HepG2 (cell line): ENCODE measurements at regions not wholly inside any gene's neighbourhood (a gene's known extent, or its start where the extent isn't known, plus 50 kb on each side); places are given as distances from the start of the nearest gene placed in this dataset.

Experiments used
- ARNT ChIP-seq: fragments of 450-650 bp; IDR thresholded peaks from 2 replicates; pipeline ENCODE4 v1.6.1; 2017
- GABPB1 ChIP-seq: IDR thresholded peaks from 2 replicates; pipeline ENCODE4 v1.6.1; 2016; ENCODE audit warnings: mild to moderate bottlenecking, missing genetic modification reagents, moderate library complexity, missing compliant biosample characterization
- HMG20A ChIP-seq: IDR thresholded peaks from 2 replicates; pipeline ENCODE4 v1.6.1; 2016; ENCODE audit warnings: borderline replicate concordance
- JARID2 ChIP-seq: sonication (generic); formaldehyde crosslinking; IDR thresholded peaks from 2 replicates; pipeline ENCODE4 v1.8.1; 2023; ENCODE audit warnings: missing genetic modification reagents, inconsistent platforms; ENCODE audit not compliant: insufficient replicate concordance
- KDM4B ChIP-seq: sonication (generic); formaldehyde crosslinking; IDR thresholded peaks from 2 replicates; pipeline ENCODE4 v1.4.0; 2020; ENCODE audit warnings: missing genetic modification reagents
- MIXL1 ChIP-seq: IDR thresholded peaks from 2 replicates; pipeline ENCODE4 v1.6.1; 2016
- MTA3 ChIP-seq: sonication (generic); formaldehyde crosslinking; IDR thresholded peaks from 2 replicates; pipeline ENCODE4 v1.4.0; 2020; ENCODE audit warnings: missing genetic modification reagents
- RARA ChIP-seq: IDR thresholded peaks from 2 replicates; pipeline ENCODE4 v1.6.1; 2016; ENCODE audit warnings: missing genetic modification reagents, missing compliant biosample characterization
- TP53 ChIP-seq: sonication (generic); formaldehyde crosslinking; conservative IDR thresholded peaks from 2 replicates; pipeline ENCODE4 v1.4.0; 2020; ENCODE audit warnings: missing genetic modification reagents
- ZFP91 ChIP-seq: sonication (generic); formaldehyde crosslinking; IDR thresholded peaks from 2 replicates; pipeline ENCODE4 v1.9.0; 2022; ENCODE audit warnings: missing genetic modification reagents, mild to moderate bottlenecking, borderline replicate concordance
- ZHX1 ChIP-seq: sonication (generic); formaldehyde crosslinking; IDR thresholded peaks from 2 replicates; pipeline ENCODE4 v1.8.1; 2022; ENCODE audit warnings: low read depth, mild to moderate bottlenecking, missing genetic modification reagents
- ZKSCAN8 ChIP-seq: IDR thresholded peaks from 2 replicates; pipeline ENCODE4 v1.6.1; 2016; ENCODE audit warnings: borderline replicate concordance, missing genetic modification reagents, missing compliant biosample characterization
- ZNF160 ChIP-seq: sonication (generic); formaldehyde crosslinking; IDR thresholded peaks from 2 replicates; pipeline ENCODE4 v1.8.0; 2022; ENCODE audit warnings: mild to moderate bottlenecking, inconsistent platforms, missing genetic modification reagents
- ZNF775 ChIP-seq: sonication (generic); formaldehyde crosslinking; IDR thresholded peaks from 2 replicates; pipeline ENCODE4 v1.4.0; 2020; ENCODE audit warnings: missing genetic modification reagents, mild to moderate bottlenecking, moderate library complexity, borderline replicate concordance
- TF ChIP-seq, protein P1 (sequence below): sonication (generic); formaldehyde crosslinking; IDR thresholded peaks from 2 replicates; pipeline ENCODE4 v1.8.0; 2022; ENCODE audit warnings: missing genetic modification reagents, mild to moderate bottlenecking, inconsistent platforms, borderline replicate concordance
- TF ChIP-seq, protein P2 (sequence below): sonication (generic); formaldehyde crosslinking; IDR thresholded peaks from 2 replicates; pipeline ENCODE4 v1.4.0; 2020; ENCODE audit warnings: low read depth, missing genetic modification reagents
- TF ChIP-seq, protein P3 (sequence below): sonication (generic); formaldehyde crosslinking; IDR thresholded peaks from 2 replicates; pipeline ENCODE4 v1.4.0; 2020; ENCODE audit warnings: missing genetic modification reagents, borderline replicate concordance

GRCh38 chr6:81381382-81381916, 371.0 kb downstream of the TENT5A start (continued):
- TF ChIP-seq ZNF775 (CRISPR knock-in tag) (no peak), ZKSCAN8 (CRISPR knock-in tag) (no peak), ARNT (no peak), KDM4B (CRISPR knock-in tag) (no peak), JARID2 (CRISPR knock-in tag) (no peak), ZHX1 (CRISPR knock-in tag) (no peak), TP53 (no peak), MTA3 (CRISPR knock-in tag) (no peak), GABPB1 (CRISPR knock-in tag) (no peak), ZNF160 (CRISPR knock-in tag) (no peak), HMG20A (CRISPR knock-in tag) (peak; percentile 41; the same call in 1 of the 2 replicates), MIXL1 (CRISPR knock-in tag) (peak; percentile 56; the same call in 1 of the 2 replicates), RARA (CRISPR knock-in tag) (peak; percentile 68), ZFP91 (no peak)
- TF ChIP-seq, protein P1, sequence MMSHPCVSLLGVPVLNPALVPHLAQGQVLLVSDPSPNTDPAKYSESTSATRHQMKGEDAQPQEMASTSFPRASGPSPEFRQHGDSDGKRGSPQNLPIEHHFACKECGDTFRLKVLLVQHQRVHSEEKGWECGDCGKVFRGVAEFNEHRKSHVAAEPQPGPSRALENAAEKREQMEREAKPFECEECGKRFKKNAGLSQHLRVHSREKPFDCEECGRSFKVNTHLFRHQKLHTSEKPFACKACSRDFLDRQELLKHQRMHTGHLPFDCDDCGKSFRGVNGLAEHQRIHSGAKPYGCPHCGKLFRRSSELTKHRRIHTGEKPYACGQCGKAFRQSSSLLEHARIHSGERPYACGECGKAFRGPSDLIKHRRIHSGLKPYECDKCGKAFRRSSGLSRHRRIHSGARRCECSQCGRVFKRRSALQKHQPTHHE (CRISPR knock-in tag): no peak
- TF ChIP-seq, protein P2, sequence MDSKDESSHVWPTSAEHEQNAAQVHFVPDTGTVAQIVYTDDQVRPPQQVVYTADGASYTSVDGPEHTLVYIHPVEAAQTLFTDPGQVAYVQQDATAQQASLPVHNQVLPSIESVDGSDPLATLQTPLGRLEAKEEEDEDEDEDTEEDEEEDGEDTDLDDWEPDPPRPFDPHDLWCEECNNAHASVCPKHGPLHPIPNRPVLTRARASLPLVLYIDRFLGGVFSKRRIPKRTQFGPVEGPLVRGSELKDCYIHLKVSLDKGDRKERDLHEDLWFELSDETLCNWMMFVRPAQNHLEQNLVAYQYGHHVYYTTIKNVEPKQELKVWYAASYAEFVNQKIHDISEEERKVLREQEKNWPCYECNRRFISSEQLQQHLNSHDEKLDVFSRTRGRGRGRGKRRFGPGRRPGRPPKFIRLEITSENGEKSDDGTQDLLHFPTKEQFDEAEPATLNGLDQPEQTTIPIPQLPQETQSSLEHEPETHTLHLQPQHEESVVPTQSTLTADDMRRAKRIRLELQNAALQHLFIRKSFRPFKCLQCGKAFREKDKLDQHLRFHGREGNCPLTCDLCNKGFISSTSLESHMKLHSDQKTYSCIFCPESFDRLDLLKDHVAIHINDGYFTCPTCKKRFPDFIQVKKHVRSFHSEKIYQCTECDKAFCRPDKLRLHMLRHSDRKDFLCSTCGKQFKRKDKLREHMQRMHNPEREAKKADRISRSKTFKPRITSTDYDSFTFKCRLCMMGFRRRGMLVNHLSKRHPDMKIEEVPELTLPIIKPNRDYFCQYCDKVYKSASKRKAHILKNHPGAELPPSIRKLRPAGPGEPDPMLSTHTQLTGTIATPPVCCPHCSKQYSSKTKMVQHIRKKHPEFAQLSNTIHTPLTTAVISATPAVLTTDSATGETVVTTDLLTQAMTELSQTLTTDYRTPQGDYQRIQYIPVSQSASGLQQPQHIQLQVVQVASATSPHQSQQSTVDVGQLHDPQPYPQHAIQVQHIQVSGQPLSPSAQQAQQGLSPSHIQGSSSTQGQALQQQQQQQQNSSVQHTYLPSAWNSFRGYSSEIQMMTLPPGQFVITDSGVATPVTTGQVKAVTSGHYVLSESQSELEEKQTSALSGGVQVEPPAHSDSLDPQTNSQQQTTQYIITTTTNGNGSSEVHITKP: no peak
- TF ChIP-seq, protein P3, sequence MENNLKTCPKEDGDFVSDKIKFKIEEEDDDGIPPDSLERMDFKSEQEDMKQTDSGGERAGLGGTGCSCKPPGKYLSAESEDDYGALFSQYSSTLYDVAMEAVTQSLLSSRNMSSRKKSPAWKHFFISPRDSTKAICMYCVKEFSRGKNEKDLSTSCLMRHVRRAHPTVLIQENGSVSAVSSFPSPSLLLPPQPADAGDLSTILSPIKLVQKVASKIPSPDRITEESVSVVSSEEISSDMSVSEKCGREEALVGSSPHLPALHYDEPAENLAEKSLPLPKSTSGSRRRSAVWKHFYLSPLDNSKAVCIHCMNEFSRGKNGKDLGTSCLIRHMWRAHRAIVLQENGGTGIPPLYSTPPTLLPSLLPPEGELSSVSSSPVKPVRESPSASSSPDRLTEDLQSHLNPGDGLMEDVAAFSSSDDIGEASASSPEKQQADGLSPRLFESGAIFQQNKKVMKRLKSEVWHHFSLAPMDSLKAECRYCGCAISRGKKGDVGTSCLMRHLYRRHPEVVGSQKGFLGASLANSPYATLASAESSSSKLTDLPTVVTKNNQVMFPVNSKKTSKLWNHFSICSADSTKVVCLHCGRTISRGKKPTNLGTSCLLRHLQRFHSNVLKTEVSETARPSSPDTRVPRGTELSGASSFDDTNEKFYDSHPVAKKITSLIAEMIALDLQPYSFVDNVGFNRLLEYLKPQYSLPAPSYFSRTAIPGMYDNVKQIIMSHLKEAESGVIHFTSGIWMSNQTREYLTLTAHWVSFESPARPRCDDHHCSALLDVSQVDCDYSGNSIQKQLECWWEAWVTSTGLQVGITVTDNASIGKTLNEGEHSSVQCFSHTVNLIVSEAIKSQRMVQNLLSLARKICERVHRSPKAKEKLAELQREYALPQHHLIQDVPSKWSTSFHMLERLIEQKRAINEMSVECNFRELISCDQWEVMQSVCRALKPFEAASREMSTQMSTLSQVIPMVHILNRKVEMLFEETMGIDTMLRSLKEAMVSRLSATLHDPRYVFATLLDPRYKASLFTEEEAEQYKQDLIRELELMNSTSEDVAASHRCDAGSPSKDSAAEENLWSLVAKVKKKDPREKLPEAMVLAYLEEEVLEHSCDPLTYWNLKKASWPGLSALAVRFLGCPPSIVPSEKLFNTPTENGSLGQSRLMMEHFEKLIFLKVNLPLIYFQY (CRISPR knock-in tag): no peak
